ENCODE measurements at regions not wholly inside any gene's neighbourhood (a gene's known extent, or its start where the extent isn't known, plus 50 kb on each side); places are given as distances from the start of the nearest gene placed in this dataset.

GRCh38 chr9:7656636-7657035 is 142.9 kb downstream of the DMAC1 start:
- intact Hi-C loops (cut with DNase I), result no loop called here
- peak in 2 of 4 donors; percentile 62 to 63 for ATAC-seq

GRCh38 chr9:7653262-7653661 is 146.3 kb downstream of the DMAC1 start:
- 50 to 56% (median 51%) methylated on average over 7 of the region's 7 CpGs for WGBS, 4 donors
- peaks cover 0 to 8% (median 4%) of the 10 kb centered on the region in 12 donors for H3K4me1 ChIP-seq
- H3K27ac ChIP-seq, result no peak overlapping the region
- no peak for TF ChIP-seq POLR2A (IDR thresholded peaks at IDR 0.05)
- no peak for TF ChIP-seq CTCF (IDR thresholded peaks at IDR 0.05)
- DNase-seq, result peak in 3 of 5 donors; percentile 20 to 34 (median 27)
- H3K27me3 ChIP-seq, result no peaks in the 10 kb centered on the region
- no peaks in the 10 kb centered on the region for H3K36me3 ChIP-seq
- H3K4me3 ChIP-seq, result no peak overlapping the region
- intact Hi-C loops (cut with DNase I), result no loop called here
- ATAC-seq, result peak in 3 of 4 donors; percentile 61 to 93 (median 69)
- peaks cover 0 to 4% (median 0%) of the 10 kb centered on the region in 12 donors for H3K9me3 ChIP-seq

More at GRCh38 chr9:7656636-7657035, 142.9 kb downstream of the DMAC1 start:
- TF ChIP-seq CTCF (IDR thresholded peaks at IDR 0.05), result no peak
- TF ChIP-seq POLR2A (IDR thresholded peaks at IDR 0.05), result no peak
- DNase-seq, result peak in 2 of 5 donors; percentile 16 to 20
- Histone ChIP-seq H3K9me3 (peaks cover 0 to 3% (median 0%) of the 10 kb centered on the region in 12 donors), H3K27me3 (no peaks in the 10 kb centered on the region), H3K27ac (no peak overlapping the region), H3K4me1 (peaks cover 0 to 8% (median 4%) of the 10 kb centered on the region in 12 donors), H3K36me3 (no peaks in the 10 kb centered on the region), H3K4me3 (no peak overlapping the region)
- 17 to 28% (median 22%) methylated on average over 5 of the region's 5 CpGs for WGBS, 4 donors

GRCh38 chr9:7640231-7640630 is 159.3 kb downstream of the DMAC1 start:
- DNase-seq (no peak), ATAC-seq (peak in 1 of 4 donors; percentile 65)
- no peaks in the 10 kb centered on the region for H3K36me3 ChIP-seq
- no peak overlapping the region for H3K27ac ChIP-seq
- intact Hi-C loops (cut with DNase I), result no loop called here
- peaks cover 0 to 13% (median 0%) of the 10 kb centered on the region in 12 donors for H3K9me3 ChIP-seq
- H3K27me3 ChIP-seq, result no peaks in the 10 kb centered on the region
- peaks cover 0 to 15% (median 0%) of the 10 kb centered on the region in 12 donors for H3K4me1 ChIP-seq
- TF ChIP-seq POLR2A (IDR thresholded peaks at IDR 0.05), result no peak
- no peak for TF ChIP-seq CTCF (IDR thresholded peaks at IDR 0.05)
- H3K4me3 ChIP-seq, result no peak overlapping the region

GRCh38 chr9:7639471-7639870 is 160.1 kb downstream of the DMAC1 start:
- no peaks in the 10 kb centered on the region for H3K27me3 ChIP-seq
- H3K4me3 ChIP-seq, result no peak overlapping the region
- DNase-seq (no peak), ATAC-seq (no peak)
- H3K27ac ChIP-seq, result no peak overlapping the region
- H3K4me1 ChIP-seq, result peaks cover 0 to 15% (median 0%) of the 10 kb centered on the region in 12 donors
- H3K9me3 ChIP-seq, result peaks cover 0 to 7% (median 0%) of the 10 kb centered on the region in 12 donors
- intact Hi-C loops (cut with DNase I), result no loop called here
- no peak for TF ChIP-seq POLR2A (IDR thresholded peaks at IDR 0.05)
- no peak for TF ChIP-seq CTCF (IDR thresholded peaks at IDR 0.05)
- no peaks in the 10 kb centered on the region for H3K36me3 ChIP-seq
- 73 to 88% (median 76%) methylated on average over 1 of the region's 1 CpG for WGBS, 4 donors

Data from heart left ventricle (tissue), 16 donors.